Fibroblast of gingiva (primary cell): ENCODE measurements at regions not wholly inside any gene's neighbourhood (a gene's known extent, or its start where the extent isn't known, plus 50 kb on each side); places are given as distances from the start of the nearest gene placed in this dataset.

Source experiments
- DNase-seq: peaks from one replicate; pipeline ENCODE4 v3.0.0-alpha.2; 2011; ENCODE audit warnings: low read depth

DNA sequence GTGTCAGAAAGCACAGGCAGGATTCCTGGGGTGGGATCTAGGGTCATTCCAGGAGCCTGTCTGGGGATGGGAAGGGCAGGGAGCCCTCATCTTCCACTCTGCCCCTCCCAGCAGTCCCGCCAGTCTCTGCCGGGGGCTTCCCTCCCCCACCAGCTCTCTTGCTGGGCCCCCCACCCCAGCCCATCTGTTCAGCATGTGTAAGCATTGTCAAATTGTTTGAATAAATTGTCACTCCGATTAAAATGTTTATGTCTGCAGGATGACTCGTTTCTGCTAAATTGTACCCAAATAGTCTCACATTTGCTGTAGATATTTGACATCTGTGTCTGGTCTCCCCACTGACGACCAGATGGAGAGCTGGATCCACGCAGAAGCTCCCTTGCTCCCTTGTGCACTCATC, 257.6 kb downstream of the ANKRD60 start:
- no peak for DNase-seq

GRCh38 chr20:57970116-57970515, 258.3 kb downstream of the ANKRD60 start:
- DNase-seq, result no peak

GRCh38 chr20:57968120-57968519, 258.3 kb upstream of the PMEPA1 start:
- no peak for DNase-seq

DNA sequence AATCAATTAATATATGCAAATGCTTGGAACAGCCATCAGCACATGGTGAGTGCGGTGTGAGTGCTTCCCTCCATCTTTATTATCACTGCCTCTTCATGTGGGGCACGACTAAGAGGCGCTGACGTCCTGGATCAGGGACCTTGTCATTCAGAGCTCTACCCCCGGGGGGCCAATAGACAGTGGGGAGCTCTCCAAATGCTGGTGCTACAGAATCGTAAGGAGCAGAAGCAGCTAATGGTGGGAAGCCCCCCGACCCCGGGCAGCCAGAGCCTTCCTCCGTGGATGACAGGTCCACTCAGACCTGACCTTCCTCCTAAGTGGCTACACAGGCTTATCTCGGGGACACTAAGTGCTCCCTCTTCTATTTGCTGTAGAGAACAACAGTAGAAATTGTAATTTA, 257.5 kb upstream of the PMEPA1 start:
- DNase-seq, result no peak

GRCh38 chr20:57966620-57967019, 256.8 kb upstream of the PMEPA1 start:
- no peak for DNase-seq

- DNase-seq, result no peak
These were observed 255.6 kb upstream of the PMEPA1 start for GRCh38 chr20:57965441-57965840.

DNA sequence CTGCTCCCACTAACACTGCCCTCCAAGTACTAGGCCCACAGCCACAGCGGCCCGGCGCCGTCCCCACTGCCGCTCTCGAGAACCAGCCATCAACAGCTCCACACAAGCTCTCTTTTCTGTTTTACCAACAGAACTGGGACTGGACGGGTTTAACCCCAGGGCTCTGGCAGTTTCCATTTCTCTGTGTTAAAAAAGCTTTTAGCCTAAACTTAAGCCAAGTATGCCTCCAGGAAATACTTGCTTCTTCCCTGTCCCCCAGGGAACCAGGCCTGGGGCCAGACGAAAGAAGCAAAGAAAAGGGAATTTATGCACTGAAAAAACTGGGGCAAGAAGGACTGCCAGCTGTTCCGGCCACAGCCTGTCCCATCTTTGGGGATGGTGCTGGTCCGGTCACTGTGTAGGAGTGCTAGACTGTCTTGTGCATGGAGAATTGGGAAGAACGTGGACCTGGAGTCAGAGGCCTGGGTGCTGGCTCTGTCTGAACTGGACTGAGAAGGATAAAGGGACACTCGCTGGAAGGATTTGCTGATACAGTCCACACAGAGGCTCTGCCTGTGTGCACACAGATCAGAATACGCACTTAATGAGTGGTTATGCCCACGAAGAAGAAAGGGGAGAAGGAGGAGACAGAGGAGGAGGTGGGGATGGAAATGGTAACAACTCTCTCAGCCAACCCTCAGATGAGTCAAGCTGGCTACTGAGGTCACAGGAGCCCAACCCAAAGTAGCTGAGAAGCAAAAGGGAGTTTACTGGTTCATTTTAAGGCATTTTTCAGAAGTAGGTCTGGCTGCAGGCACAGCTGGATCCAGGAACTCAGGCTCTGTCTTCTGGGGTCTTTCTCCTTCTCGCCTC, 254.4 kb upstream of the PMEPA1 start:
- DNase-seq, result peak; percentile 12

- no peak for DNase-seq
These were observed 251.2 kb upstream of the PMEPA1 start for GRCh38 chr20:57960803-57961575.

GRCh38 chr20:57959589-57959988, 249.8 kb upstream of the PMEPA1 start:
- no peak for DNase-seq

GRCh38 chr20:57959018-57959417, 249.2 kb upstream of the PMEPA1 start:
- DNase-seq, result no peak

DNA sequence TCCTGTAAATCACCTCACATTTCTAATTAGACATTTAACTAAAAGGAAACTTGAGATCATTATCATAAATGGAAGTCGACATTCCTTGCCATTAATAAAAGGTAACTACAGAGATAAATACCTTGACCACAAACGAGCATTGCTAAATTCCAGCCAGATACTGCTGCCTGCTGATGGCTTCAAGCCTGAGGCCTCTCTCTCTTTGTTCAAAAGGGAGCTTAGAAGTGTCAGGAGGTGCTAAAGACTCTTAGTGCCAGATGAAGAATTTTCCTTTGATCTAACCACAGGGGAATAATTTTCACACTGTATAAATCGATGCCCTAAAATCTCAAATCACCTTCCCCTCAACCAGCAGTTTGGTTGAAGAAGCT, 248.2 kb upstream of the PMEPA1 start:
- DNase-seq, result no peak

DNA sequence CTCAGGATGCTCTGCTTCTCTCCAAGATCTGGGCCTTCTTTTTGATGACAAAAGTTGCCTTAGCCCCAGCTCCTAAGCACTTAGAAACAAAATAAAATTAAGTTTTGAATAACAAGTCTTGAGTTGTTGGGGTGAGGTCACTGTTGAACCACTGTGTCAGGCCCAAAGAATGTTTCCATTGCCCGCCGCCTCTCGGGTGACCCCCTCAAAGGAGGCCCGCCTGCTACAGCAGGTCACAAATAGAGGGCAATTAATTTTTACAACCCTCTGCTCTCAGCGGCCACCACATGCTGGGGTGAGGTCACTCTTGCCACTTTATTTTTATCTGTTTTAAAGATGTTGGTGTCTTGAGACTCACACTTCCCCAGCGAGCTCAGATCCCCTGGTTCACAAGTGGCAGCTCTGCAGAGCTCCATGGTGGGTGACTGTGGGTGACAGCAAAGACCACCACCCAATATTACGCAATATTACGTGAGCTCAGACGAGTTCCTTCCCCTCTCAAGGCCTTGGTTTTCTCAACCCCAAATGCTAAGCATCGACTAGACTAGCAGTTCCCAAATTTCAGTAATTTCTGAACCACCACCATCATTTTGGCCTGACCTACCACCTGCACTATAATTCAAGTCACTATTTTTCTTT, 247.7 kb upstream of the PMEPA1 start:
- no peak for DNase-seq

DNA sequence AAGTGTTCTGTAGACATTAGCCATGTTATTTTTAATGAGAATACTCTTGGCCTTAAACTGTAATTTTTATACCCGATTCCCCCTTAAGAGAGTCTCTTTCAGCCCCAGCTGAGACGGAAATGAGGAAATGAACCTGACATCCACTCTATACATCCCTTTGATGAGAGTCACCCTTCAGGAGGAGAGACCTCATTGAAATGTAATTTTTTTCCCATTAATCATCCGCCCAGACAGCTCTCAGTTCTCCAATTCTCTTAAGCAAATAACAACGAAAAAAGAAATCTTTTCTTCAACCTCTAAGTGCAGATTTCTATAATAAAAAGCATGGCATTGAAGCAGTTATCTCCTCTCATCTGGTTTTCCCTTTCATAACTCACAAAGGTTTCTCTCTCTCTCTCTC, 243.8 kb upstream of the PMEPA1 start:
- no peak for DNase-seq

GRCh38 chr20:57952136-57952535, 242.3 kb upstream of the PMEPA1 start:
- no peak for DNase-seq

DNA sequence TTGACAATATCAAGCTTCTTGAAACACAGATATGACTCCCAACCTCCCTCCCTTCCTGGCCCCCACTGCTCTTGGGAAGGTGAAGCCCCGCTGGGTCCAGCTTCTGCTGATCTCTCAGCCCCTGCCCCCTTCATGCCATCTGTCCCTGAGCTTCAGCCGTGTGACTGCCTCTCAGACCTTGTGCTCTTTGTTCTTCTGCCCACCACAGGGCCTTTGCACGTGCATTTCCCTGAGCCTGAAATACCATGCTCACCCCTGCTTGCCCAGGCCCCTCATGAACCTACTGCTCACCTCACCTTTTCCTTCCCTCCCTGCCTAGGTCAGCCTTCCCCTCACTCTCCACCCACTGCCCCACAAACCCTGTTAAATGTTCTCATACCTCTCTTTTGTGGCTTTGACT, 241.7 kb upstream of the PMEPA1 start:
- DNase-seq, result no peak

DNA sequence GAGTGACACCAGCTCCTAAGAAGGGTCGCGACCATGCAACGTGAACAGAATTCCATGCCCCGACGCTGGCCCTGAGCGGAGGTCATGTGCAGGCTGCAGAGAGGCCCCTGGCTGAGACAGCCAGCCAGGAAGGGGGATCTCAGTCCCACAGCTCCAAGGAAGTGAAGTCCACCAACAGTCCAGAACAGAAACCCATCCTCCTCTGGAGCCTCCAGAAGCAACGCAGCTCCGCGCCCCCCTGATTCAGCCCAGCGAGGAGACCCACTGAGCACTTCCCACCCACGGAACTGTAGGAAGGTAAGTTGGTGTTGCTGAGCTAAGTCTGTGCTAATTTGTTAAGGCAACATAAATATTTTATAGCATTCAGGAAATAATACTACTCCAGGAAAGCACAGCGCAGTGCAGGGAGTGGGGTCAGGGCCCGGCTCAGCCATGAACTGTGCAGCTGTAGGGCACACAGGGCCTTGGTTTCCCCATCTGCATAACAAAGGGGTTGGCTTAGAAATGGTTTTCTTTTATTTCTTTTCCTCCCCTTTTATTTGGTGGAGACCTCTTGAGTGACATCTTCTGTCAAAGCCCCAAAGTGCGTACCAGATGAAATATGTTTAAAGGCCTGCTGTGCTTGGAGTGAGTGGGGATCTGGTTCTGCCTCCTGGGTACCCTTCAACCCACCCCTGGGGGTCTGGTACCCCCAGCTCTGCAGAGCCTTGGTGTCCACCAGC, 241.1 kb upstream of the PMEPA1 start:
- DNase-seq, result no peak

- DNase-seq, result peak; percentile 69
These were observed 238.6 kb upstream of the PMEPA1 start for GRCh38 chr20:57948180-57948955.

DNA sequence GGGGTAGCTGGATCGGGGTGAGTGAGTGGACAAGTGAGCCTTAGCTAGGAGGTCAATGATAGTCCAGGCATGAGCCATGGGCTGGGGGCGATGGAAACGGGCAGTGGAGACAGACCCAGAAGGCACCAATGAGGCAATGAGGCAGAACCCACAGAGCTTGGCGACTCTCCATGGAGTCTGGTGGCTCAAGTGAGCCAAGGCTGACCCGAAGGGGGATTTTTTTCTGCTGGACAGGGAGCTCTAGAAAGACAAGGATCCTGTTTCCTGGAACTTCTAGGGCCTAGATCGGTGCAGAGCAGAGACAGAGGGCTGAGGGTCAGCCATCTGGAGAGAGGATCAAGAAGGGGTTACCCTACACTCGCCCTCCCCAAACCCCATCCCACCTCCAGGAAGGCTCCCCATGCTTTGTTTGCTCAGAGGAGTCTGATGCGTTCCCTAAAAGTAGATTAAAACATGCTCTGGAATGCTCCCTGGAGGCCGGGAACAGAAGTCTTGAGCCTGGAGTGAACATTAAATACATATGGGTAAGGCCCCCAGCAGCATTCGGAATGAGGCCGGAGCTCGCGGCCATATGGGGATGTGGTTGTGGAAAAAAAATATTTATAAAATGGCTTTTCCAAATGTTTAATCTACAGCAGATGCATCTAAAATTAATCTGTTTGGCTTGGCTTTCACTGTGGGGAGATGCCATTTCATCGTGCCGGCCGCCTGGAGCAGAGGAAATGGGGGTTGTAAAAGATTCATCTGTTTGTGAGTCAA, 237.8 kb upstream of the PMEPA1 start:
- peak; percentile 95 for DNase-seq

DNA sequence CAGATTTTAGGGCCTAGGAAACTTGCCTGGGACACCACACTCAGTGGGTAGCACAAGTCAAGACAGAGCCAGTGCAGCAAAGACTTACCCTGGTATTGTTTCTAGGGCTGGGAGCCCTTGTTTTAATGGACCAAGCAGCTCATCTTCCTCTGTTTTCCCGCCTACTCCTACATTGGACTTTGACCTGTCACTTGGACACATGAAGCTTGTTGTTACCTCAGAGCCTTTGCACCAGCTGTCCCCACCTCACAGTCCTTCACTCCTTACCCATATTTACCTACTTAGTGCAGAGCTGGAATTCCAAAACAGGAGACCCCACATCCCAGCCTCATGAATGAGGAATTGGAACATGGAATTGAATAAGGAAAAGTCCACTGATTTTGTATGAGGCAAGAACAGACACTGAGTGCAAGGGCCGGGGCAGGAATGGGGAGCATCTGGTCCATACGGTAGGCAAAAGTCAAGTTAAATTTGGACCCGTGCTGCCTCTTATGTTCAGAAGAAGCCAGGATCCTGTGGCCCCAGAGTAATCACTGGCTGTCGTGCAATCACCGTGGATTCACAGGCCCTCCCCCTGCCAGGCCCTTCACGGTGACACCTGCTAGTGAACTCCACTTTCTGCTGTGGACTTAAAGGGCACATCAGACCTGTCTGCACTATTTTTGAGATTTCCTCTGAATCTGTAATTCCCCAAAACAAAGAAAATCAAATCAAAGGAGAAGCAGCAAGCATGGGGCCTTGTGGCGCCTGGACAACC, 236.9 kb upstream of the PMEPA1 start:
- DNase-seq, result no peak

GRCh38 chr20:57944988-57945387, 235.2 kb upstream of the PMEPA1 start:
- DNase-seq, result no peak
